Panc1 (cell line): ENCODE measurements at regions not wholly inside any gene's neighbourhood (a gene's known extent, or its start where the extent isn't known, plus 50 kb on each side); places are given as distances from the start of the nearest gene placed in this dataset.

Source experiments
- ATAC-seq: fragments of 200-7000 bp; cut with Tn5 transposase; 2 replicates; pipeline ENCODE4 v1.9.1; 2020; ENCODE audit warnings: mild to moderate bottlenecking, moderate library complexity
- BruUV-seq: library from RNA; stranded (reverse); fragments of 400-500 nt; replicated peaks from 2 replicates; lab custom pipeline; 2021; lab: Mats Ljungman, UMichigan
- CTCF ChIA-PET: fragments of 300-600 bp; sonication (Branson Sonifier 250); formaldehyde crosslinking; loops from one replicate; lab custom pipeline; 2022; ENCODE audit warnings: antibody characterized with exemption; lab: Charles Lee
- POLR2A ChIA-PET: fragments of 300-600 bp; sonication (Branson Sonifier 250); formaldehyde crosslinking; loops from one replicate; lab custom pipeline; 2022; ENCODE audit warnings: antibody characterized with exemption; lab: Charles Lee
- DNase-seq: peaks from one replicate; pipeline ENCODE4 v3.0.0-alpha.2; 2010; ENCODE audit warnings: low read depth, low spot score
- H3K27ac ChIP-seq: 2 replicates; pipeline ENCODE4 v1.5.1; 2011; ENCODE audit warnings: mild to moderate bottlenecking, low read length, inconsistent platforms
- H3K27me3 ChIP-seq: fragments of 200-500 bp; sonication (Bioruptor generic); 2 replicates; pipeline ENCODE4 v1.6.0; 2014; ENCODE audit warnings: low read length, inconsistent platforms; ENCODE audit not compliant: control insufficient read depth, insufficient read depth
- H3K36me3 ChIP-seq: fragments of 200-500 bp; sonication (Bioruptor generic); 2 replicates; pipeline ENCODE4 v1.5.1; 2014; ENCODE audit warnings: inconsistent platforms, mild to moderate bottlenecking, low read length, moderate library complexity; ENCODE audit not compliant: control insufficient read depth, insufficient read depth
- H3K4me1 ChIP-seq: 2 replicates; pipeline ENCODE4 v1.5.1; 2011; ENCODE audit warnings: inconsistent platforms, mild to moderate bottlenecking, low read length, moderate library complexity; ENCODE audit not compliant: control insufficient read depth, insufficient read depth
- H3K4me3 ChIP-seq, 2 experiments: 2 replicates each; pipeline ENCODE4 v1.5.1; 2011 to 2012; ENCODE audit warnings: low read depth in 2 of 2, low read length in 2 of 2, mild to moderate bottlenecking in 2 of 2, inconsistent platforms in 1 of 2, moderate library complexity in 1 of 2
- H3K9me3 ChIP-seq: fragments of 200-500 bp; sonication (Bioruptor generic); 2 replicates; pipeline ENCODE4 v1.5.1; 2014; ENCODE audit warnings: low read depth, mild to moderate bottlenecking, inconsistent platforms, low read length, moderate library complexity; ENCODE audit not compliant: control insufficient read depth, insufficient read depth
- POLR2AphosphoS5 ChIP-seq: IDR thresholded peaks from 2 replicates; pipeline ENCODE4 v1.6.1; 2012; ENCODE audit warnings: mild to moderate bottlenecking, low read depth, low read length, moderate library complexity
- SIN3A ChIP-seq: IDR thresholded peaks from 2 replicates; pipeline ENCODE4 v1.6.1; 2012; ENCODE audit warnings: low read depth, mild to moderate bottlenecking, low read length, moderate library complexity, borderline replicate concordance; ENCODE audit not compliant: insufficient read depth
- TCF7L2 ChIP-seq: IDR thresholded peaks from 2 replicates; pipeline ENCODE4 v1.6.1; 2011; ENCODE audit warnings: mild to moderate bottlenecking, low read depth, low read length, inconsistent platforms
- in situ Hi-C: cut with HindIII; loops from 2 replicates; pipeline ENCODE4 v1.10.0; 2016; ENCODE audit warnings: low sequenced_read_pairs, low pct_unique_long_range_greater_than_20kb
- intact Hi-C: fragments of 100-400 bp; cut with micrococcal nuclease; formaldehyde crosslinking; loops from one replicate; pipeline ENCODE4 v1.10.0; 2022; ENCODE audit not compliant: unreplicated experiment
- TF ChIP-seq, protein P1 (sequence below), 2 experiments: IDR thresholded peaks; 2 replicates each; pipeline ENCODE4 v1.6.1; 2011 to 2012; ENCODE audit warnings: low read depth in 2 of 2, control low read depth in 1 of 2, low read length in 1 of 2, mild to moderate bottlenecking in 1 of 2, moderate library complexity in 1 of 2; ENCODE audit not compliant: insufficient read depth in 1 of 2
- TF ChIP-seq, protein P2 (sequence below): fragments of 450-650 bp; IDR thresholded peaks from 2 replicates; pipeline ENCODE4 v1.5.1; 2017; ENCODE audit warnings: mild to moderate bottlenecking

DNA sequence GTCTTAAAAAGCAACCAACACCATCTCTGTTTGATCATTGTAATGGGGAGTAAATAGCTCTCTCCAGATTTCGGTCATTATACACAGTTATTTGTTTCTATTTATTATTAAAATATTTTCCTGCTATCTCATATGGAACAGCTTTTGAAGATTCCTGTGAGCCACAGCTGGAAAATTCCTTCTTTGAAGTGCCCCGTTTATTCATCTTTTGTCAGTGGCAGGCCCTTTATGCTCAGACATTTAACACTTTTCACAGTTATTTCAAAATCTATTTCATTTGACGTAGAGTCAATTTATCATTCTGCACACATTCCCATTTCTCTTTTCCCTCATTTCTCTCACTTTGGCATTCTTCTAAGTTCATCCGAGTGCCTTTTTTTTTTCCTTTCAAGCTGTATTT lies 245.9 kb upstream of the ELAC2 start:
- DNase-seq (no peak), ATAC-seq (no peak)
- in situ Hi-C loops = no loop called here
- BruUV-seq = no TSS peak
- no peaks in the 10 kb centered on the region for H3K27me3 ChIP-seq
- H3K27ac ChIP-seq = no peak overlapping the region
- no peaks in the 10 kb centered on the region for H3K4me1 ChIP-seq
- TF ChIP-seq, protein P1, sequence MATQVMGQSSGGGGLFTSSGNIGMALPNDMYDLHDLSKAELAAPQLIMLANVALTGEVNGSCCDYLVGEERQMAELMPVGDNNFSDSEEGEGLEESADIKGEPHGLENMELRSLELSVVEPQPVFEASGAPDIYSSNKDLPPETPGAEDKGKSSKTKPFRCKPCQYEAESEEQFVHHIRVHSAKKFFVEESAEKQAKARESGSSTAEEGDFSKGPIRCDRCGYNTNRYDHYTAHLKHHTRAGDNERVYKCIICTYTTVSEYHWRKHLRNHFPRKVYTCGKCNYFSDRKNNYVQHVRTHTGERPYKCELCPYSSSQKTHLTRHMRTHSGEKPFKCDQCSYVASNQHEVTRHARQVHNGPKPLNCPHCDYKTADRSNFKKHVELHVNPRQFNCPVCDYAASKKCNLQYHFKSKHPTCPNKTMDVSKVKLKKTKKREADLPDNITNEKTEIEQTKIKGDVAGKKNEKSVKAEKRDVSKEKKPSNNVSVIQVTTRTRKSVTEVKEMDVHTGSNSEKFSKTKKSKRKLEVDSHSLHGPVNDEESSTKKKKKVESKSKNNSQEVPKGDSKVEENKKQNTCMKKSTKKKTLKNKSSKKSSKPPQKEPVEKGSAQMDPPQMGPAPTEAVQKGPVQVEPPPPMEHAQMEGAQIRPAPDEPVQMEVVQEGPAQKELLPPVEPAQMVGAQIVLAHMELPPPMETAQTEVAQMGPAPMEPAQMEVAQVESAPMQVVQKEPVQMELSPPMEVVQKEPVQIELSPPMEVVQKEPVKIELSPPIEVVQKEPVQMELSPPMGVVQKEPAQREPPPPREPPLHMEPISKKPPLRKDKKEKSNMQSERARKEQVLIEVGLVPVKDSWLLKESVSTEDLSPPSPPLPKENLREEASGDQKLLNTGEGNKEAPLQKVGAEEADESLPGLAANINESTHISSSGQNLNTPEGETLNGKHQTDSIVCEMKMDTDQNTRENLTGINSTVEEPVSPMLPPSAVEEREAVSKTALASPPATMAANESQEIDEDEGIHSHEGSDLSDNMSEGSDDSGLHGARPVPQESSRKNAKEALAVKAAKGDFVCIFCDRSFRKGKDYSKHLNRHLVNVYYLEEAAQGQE (IDR thresholded peaks at IDR 0.05; ENCODE audit: insufficient read depth in 1 of 2, low read depth in 2 of 2, low read length in 1 of 2) = no peak
- TF ChIP-seq SIN3A = no peak
- TF ChIP-seq POLR2AphosphoS5 = no peak
- TF ChIP-seq, protein P2, sequence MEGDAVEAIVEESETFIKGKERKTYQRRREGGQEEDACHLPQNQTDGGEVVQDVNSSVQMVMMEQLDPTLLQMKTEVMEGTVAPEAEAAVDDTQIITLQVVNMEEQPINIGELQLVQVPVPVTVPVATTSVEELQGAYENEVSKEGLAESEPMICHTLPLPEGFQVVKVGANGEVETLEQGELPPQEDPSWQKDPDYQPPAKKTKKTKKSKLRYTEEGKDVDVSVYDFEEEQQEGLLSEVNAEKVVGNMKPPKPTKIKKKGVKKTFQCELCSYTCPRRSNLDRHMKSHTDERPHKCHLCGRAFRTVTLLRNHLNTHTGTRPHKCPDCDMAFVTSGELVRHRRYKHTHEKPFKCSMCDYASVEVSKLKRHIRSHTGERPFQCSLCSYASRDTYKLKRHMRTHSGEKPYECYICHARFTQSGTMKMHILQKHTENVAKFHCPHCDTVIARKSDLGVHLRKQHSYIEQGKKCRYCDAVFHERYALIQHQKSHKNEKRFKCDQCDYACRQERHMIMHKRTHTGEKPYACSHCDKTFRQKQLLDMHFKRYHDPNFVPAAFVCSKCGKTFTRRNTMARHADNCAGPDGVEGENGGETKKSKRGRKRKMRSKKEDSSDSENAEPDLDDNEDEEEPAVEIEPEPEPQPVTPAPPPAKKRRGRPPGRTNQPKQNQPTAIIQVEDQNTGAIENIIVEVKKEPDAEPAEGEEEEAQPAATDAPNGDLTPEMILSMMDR = no peak
- TF ChIP-seq TCF7L2 = no peak
- no peaks in the 10 kb centered on the region for H3K36me3 ChIP-seq
- intact Hi-C loops = no loop called here
- H3K4me3 ChIP-seq = no peak overlapping the region
- H3K9me3 ChIP-seq = no peaks in the 10 kb centered on the region
- ChIA-PET CTCF (interaction anchor here (0.6 kb wide), 1 partner anchor 9 kb away, joined by 4 read pairs; no protein-coding TSS in a partner anchor), POLR2A (no interaction called here)

DNA sequence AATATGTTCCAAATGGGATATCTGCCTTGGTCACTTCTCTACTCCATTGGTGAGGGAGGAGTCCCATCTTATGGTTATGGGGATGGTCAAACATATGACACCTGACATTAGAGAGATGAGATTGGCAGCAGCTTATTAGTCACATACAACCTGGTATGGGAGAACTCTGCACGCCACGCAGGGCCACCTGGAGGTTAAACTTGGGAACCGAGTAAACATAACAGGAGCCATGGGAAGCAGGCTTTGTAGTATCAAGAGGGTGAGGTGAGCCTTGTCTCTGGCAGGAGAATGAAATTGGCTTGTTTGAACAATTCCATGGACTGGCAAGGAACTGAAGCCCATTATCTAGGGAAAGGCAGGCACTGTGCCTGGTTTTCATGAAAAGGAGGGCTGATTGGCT lies 238.7 kb upstream of the ELAC2 start:
- in situ Hi-C loops (no loop called here), intact Hi-C loops (no loop called here)
- H3K27me3 ChIP-seq = no peaks in the 10 kb centered on the region
- H3K4me1 ChIP-seq = no peaks in the 10 kb centered on the region
- no peak overlapping the region for H3K4me3 ChIP-seq
- no peaks in the 10 kb centered on the region for H3K9me3 ChIP-seq
- no peak overlapping the region for H3K27ac ChIP-seq
- ATAC-seq = no peak
- no peaks in the 10 kb centered on the region for H3K36me3 ChIP-seq
- TF ChIP-seq, protein P1 (IDR thresholded peaks at IDR 0.05; ENCODE audit: insufficient read depth in 1 of 2, low read depth in 2 of 2, low read length in 1 of 2) = no peak
- no peak for TF ChIP-seq SIN3A
- TF ChIP-seq TCF7L2 = no peak
- no peak for TF ChIP-seq POLR2AphosphoS5
- TF ChIP-seq, protein P2 = no peak
- no peak for DNase-seq
- POLR2A ChIA-PET = no interaction called here
- BruUV-seq = no TSS peak
- CTCF ChIA-PET = no interaction called here
